ENCODE measurements at regions not wholly inside any gene's neighbourhood (a gene's known extent, or its start where the extent isn't known, plus 50 kb on each side); places are given as distances from the start of the nearest gene placed in this dataset.
"Not testable (repeated sequence)": the region's sequence is repeated elsewhere in the genome, so short reads cannot be mapped to it uniquely, and the experiment has no call there.

DNA sequence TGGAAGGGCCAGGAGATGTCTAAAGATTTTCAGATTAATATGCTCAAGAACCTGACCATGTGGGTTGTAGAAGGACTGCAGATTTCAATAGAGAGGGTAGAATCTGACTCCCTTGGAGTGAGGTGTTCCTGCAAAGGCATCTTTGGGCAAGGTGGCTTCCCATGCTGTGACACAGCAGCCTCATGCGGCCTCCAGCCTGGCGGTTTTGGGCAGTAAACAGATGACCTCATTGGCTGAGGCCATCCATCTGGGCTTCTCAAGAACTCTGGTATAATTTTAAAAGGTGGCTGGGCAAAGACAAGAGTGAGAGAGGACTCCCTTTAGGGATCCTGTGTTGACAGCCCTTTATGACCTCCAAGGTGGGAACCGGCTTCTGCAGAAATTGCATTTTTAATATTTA lies 90.3 kb upstream of the ERCC6L2 start:
- no peak for DNase-seq

DNA sequence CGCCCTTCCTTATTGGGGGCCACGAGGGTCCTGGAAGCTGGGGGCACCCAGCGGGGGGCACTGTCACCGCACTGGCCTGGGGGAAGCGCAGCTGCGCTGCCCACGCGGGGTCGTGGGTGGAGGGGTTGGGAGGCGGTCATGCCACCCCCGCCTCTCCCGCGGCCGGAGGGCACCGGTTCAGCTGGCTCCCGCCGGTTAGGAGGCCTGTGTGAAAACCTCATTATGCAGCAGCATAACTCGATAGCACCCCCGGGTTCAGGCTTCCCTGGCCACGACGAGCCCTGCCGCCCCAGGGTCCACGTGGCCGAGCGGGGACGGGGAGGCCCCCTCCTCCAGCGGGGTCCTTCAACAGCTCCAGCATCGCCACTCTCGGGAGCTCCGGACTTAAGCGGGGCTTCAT lies 91.2 kb upstream of the ERCC6L2 start:
- no peak for DNase-seq

DNA sequence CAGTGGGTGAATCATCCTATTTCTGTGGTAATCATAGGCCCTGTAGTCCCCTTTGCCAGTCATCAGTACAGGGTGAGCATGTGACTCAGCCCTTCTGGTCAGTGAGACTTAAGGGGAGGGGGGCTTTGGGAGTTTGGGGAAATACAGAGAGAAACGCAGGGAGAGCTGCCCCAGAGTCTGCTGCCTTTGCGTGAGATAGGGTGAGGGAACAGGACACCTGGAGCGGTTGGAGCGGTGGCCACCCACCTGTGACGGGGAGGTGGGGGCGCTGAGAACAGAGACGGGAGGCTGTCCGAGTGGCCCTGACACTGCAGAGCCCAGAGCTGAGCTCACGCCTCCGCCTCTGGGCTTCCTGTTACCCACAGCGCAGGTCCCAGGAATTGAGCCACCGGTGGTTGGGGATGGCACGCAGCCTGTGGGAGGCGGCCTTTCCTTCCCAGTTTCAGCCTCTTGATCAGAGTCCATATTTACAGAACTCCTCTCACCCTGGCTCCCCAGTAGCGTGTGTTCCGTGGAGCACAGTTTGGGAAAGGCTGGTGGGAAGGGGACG lies 92.0 kb upstream of the ERCC6L2 start:
- DNase-seq = no peak

DNA sequence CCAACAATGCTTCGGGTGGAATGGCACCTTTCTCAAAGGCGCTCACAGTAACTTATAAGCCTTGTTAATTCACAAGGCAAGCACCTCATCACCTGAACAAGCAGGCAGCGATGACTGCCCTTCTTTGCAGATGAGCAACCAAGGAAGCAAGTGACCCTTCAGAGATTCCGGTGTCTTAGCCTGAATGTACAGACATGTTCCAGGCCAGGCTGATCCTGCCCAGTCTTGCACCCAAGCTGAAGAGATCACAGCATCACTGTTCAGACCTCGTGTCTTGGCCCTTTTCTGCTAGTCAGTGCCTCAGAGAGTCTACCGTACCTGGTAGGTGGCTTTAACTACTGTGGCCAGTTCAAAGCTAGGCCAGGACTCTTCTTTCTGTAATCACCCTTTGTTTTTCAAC lies 94.7 kb upstream of the ERCC6L2 start:
- no peak for DNase-seq

DNA sequence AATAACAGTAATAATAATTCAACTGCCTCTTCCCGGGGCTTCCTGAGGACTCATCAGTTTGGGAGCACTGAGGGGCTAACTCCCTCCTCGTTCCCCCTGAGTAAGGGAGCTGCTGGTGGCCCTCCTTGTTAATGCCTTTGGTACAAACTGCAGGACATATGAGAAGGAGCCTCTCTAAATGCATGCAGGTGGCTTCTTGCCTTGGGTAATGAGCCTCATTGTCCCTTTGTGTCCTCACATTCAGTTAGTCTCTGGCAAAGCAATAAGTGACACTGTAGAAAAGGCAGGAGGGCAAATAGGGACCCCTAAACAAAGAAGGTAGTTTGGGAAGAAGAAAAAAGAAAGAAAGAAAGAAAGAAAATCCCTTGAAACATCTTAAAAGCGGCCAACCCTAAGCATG lies 95.4 kb upstream of the ERCC6L2 start:
- DNase-seq = no peak

DNA sequence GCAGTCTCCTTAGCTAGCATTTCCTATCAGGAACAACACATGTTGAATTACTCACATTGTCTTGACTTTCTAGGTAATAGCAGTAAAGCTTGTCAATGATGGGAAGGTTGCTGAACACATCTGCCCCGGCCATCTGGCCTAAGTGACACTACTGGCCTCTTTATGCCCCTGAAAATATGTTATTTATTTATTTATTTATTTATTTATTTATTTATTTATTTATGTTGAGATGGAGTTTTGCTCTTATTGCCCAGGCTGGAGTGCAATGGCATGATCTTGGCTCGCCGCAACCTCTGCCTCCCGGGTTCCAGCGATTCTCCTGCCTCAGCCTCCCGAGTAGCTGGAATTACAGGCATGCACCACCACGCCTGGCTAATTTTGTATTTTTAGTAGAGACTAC lies 95.9 kb upstream of the ERCC6L2 start:
- DNase-seq = not testable (repeated sequence)

DNA sequence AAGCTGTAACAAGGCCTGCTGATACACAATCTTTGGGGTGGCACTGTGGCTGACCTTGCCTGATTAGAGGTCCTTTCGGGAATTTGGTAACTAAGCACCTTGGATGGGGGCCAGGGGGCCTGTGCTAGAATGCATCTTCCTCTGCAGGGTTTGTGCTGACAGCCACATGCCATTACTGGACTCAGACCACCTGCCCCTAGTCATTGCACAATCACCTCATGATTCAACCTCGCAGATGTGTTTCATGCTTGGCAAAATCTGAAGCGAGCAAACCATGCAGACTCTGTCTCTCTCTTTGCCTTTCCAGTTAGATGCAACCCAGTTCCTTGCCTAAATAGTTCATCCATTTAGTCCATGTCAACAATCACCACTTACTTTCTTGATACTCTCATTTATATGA lies 96.5 kb upstream of the ERCC6L2 start:
- no peak for DNase-seq

DNA sequence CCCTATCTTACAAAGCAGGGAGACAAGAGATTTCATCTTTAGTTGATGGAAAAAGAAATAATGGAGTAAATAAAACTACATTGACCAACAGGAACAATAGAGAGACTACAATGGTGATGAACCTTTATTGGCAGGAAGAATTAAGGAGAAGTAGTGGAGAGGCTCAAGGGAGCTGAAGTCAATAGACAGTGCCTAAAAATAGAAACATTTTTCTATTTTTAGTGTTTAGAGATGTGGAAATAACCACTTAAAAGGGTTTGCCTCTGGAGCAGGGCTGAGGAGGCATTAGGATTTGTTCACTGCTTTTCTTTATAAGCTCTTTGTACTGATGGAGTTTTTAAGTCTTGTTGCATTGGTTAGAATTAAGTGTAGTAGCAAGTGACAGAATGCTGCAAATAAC lies 98.4 kb upstream of the ERCC6L2 start:
- no peak for DNase-seq

DNA sequence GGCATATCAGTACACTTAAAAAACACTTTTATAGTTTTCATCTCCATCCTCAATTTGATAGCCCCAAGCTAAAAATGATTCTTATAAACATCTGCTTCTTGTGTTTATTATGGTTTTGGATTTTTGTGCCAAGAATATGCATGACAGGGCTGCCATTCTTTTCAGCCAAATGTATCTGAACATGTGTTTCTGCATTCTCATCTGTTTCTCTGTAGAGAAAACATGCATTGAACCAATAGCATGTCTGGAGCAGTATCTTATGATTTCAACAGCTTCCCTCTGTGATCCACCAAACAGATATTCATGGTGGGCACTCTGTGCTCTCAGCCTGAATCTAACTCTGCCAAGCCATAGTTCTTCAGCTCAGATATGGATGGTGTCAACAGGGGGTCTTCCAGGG lies 99.3 kb upstream of the ERCC6L2 start:
- DNase-seq = no peak

GRCh38 chr9:95775191-95775590 lies 100.3 kb upstream of the ERCC6L2 start:
- DNase-seq = no peak

DNA sequence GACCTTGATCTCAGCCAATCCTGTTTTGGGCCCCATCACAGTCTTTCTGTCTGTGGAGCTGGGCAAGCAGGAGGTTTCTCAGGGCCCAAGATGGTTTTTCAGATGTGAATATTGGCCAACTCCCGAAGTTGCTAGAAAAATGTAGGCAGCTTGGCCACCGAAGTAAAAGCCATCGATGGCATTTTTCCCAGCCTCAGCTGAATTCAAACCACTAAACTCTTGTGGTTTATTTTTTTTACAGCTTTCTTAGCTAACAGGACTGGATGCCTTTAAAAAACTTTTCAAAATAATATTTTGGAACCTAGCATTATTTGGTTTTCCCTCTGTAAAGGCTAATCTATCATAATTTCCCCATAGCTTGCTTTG lies 102.5 kb upstream of the ERCC6L2 start:
- DNase-seq = peak in 1 of 58 donors; percentile 12

- DNase-seq = peak in 11 of 58 donors; percentile 3 to 28 (median 8)
These were observed 103.0 kb upstream of the ERCC6L2 start for GRCh38 chr9:95772320-95773052.

GRCh38 chr9:95771556-95772246 lies 103.8 kb upstream of the ERCC6L2 start:
- DNase-seq = peak in 37 of 58 donors; percentile 2 to 46 (median 18)

DNA sequence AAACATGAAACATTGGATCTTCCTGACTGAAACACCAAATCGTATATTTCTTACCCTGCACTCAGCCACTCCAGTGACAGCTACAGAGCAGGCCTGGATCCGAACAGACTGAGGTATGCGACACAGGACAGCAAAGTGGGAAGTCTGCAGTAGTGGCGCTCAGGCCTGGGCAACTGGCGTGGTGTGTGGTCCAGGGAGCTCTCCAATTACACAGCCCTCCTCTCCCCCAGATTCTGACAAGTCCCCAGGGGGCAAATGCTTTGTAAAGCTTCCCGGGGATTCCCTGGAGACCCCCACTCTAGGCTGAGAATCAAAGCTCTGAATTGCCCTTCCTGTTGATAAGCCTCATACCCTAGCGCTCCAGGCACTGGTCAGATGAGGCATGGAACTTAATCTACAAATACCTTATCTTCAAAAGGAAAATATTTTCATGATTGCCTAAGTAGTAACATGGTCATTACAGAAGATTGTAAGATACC lies 104.8 kb upstream of the ERCC6L2 start:
- no peak for DNase-seq

DNA sequence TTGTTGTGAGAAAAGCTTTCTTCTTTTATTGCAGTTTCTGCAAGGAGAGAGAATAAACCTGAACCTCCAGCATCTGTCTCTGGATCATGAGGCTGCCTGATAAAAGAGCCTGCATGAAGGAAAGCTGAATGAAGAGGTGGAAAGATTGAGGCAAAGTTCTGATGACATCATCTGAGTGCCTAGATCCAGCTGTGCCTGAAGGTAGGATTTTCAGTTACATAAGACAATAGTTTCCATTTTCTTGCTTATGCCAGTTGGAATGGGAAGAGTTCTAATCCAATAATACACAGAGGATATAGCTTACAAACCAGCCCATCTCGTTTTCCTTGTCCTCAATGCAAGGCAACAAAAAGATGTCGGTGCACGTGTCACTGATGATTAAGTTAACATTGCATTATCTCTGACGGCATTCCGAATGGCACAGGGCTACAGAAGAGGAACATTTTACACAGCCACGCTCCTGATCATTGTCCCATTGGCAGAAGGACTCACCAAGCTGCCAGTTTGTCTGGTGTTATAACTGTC lies 105.5 kb upstream of the ERCC6L2 start:
- DNase-seq = no peak

DNA sequence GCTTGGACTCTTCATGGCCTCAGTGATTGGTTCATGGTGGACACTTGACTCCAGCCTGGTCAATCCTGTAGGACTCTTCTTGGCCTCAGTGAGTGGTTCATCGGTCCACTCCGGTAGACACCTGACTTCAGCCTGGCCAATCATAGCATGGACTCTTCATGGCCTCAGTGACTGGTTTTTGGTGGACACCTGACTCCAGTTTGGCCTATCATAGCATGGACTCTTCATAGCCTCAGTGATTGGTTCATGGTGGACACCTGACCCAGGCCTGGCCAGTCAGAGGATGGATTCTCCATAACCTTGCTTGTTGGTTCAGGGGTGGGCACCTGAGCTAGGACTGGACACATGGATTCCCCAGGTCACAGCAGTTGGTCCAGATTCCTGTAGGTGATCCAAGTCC lies 106.0 kb upstream of the ERCC6L2 start:
- no peak for DNase-seq

DNA sequence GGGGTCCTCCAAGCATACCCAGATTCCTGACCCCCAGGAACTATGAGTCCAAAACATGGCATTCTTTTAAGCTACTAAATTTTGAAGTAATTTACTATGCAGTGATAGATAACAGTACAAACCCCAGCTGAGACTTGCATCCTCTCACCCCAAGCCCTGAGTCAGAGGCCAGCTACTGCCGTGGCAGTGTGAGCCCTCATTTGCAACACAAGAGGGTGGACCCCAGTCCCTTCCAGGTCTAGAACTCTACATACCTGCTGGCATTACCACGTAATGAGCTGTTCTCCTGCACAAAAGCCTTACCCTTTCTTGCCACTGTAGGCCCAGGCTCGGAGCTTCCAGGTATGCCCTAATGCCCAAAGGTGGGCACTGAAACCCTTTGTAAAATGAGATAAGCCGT lies 108.6 kb upstream of the ERCC6L2 start:
- DNase-seq = no peak

DNA sequence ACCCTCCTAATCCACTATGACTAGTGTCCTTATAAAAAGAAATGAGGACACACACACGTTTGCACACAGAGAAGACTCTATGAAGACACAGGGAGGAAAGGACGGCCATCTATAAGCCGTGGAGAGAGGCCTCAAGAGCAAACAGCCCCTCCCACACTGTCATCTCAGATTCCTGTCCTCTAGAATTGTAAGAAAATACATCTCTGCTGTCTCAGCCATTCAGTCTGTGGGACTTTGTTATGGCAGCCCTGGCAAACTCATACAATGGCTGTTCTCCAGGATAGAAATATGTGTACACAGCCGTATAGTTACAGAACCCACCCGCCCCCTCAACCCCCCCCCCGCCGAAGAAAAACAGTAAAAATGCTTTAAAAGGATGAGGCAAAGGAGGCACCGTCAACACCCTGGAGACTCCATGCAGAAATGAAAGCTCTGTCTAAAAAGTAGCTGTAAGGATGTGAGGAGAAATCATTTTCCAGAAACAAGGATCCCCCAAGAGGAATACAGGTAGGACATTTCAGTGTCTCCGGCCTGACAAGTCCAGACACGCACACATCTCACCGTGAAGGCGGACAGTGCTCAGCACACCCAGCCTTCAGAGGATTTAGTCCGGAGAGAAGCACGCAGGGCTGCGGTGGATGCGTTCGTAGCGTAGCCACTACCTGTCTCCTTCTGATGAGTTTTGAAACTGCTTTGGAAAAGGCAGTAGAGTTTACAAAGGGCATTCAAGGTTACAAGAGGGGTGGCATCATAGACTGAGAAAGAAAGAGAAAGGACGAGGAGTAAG lies 110.8 kb upstream of the ERCC6L2 start:
- no peak for DNase-seq

DNA sequence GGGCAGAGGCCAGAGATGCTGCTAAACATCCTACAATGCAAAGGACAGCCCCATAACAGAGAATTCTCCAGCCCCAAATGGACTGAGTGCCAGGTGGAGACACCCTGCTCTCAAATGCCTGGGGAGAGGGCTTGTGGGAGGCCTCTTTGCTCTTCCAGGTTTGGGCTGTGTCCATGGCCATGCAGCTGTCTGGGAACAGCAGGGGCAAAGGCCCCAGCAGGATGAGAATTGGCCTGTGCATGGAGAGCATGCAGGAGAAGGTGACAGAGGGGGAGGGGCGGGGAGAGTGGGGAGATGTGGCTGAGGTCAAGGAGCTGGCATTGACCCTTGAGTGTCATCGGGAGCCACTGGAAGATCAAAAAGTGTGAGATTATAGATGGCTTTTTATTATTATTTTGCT lies 111.5 kb upstream of the ERCC6L2 start:
- DNase-seq = no peak

- DNase-seq = no peak
These were observed 112.5 kb upstream of the ERCC6L2 start for GRCh38 chr9:95763006-95763405.

DNA sequence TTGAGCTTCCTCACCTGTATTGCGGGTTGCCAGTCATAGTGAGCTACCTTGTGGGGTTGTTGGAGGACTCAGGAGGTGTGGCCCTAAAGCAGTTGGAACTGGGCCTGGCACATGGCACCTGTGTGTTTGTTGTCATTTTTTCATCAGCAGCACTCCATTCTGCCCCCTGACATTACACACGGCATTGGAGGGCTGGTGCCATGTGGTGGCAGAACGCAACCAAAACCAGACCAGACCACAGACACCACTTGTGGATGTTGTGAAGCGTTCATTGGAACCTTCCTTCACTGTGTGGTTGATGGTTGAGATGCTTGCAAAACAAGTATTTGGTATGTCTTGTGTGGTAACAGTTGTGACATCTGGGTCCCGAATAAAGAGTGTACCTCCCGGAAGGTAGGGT lies 113.2 kb upstream of the ERCC6L2 start:
- DNase-seq = no peak

DNA sequence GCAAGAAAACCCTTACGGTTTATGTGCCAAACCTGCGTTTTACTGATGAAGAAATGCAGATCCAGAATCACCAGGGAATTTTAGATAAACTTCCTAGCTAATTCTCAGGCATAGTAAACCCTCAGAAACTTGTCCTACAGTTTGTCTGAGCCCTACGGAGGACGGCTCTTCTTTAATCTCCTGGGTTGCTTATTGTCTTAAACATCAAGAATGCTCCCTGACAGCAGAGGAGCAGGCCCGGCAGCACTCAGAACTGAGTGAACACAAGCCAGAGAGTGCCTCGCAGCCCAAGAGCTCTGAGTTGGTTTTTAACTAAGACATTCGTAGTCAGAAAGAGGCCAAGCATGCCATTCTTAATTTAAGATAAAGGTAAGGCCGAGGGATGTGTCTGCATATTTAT lies 114.7 kb upstream of the ERCC6L2 start:
- no peak for DNase-seq
